HCT116 (cell line): ENCODE measurements at regions not wholly inside any gene's neighbourhood (a gene's known extent, or its start where the extent isn't known, plus 50 kb on each side); places are given as distances from the start of the nearest gene placed in this dataset.
"Not testable (repeated sequence)": the region's sequence is repeated elsewhere in the genome, so short reads cannot be mapped to it uniquely, and the experiment has no call there.

Source experiments
- ATAC-seq: fragments of 200-7000 bp; cut with Tn5 transposase; 2 replicates; pipeline ENCODE4 v1.9.1; 2020; ENCODE audit warnings: mild to moderate bottlenecking, moderate library complexity
- BruUV-seq: library from RNA; stranded (reverse); fragments of 400-500 nt; replicated peaks from 2 replicates; lab custom pipeline; 2021; lab: Mats Ljungman, UMichigan
- CTCF ChIA-PET: fragments of 300-600 bp; sonication (Branson Sonifier 250); formaldehyde crosslinking; loops from one replicate; lab custom pipeline; 2021; ENCODE audit warnings: antibody characterized with exemption; lab: Charles Lee
- POLR2A ChIA-PET: fragments of 300-600, 350-600 bp; sonication (Branson Sonifier 250); formaldehyde crosslinking; loops from one replicate; lab custom pipeline; 2021; ENCODE audit warnings: antibody characterized with exemption; lab: Charles Lee
- RAD21 ChIA-PET, 2 experiments: fragments of 300-600 bp; sonication (Branson Sonifier 250); formaldehyde crosslinking; loops; one replicate each; lab custom pipeline; 2023; ENCODE audit warnings: low total read pairs in 2 of 2; ENCODE audit not compliant: uncharacterized antibody in 2 of 2, unreplicated experiment in 2 of 2, low non-redundant PET in 1 of 2; lab: Charles Lee
- DNase-seq: peaks from one replicate; pipeline ENCODE4 v3.0.0-alpha.2; 2010; ENCODE audit warnings: low read depth, low spot score
- H2AFZ ChIP-seq: fragments of 200-600 bp; shearing (Covaris generic), sonication (generic); 2 replicates; pipeline ENCODE4 v1.6.1; 2017; ENCODE audit warnings: low read depth, mixed run types, mixed read lengths, antibody characterized with exemption, low read length; ENCODE audit not compliant: poor library complexity, severe bottlenecking
- H3K27ac ChIP-seq: 2 replicates; pipeline ENCODE4 v1.5.1; 2012; ENCODE audit warnings: low read depth, low read length
- H3K27me3 ChIP-seq: fragments of 200-600 bp; sonication (generic); 2 replicates; pipeline ENCODE4 v1.6.1; 2016; ENCODE audit warnings: mixed run types, low read length, mixed read lengths; ENCODE audit not compliant: insufficient read depth
- H3K36me3 ChIP-seq, 2 experiments: fragments of 200-500 bp in 1 of 2; fragments of 200-600 bp in 1 of 2; sonication (Bioruptor generic) in 1 of 2; sonication (generic) in 1 of 2; 2 replicates each; pipeline versions ENCODE4 v1.5.1 to v1.6.1; 2014 to 2016; ENCODE audit warnings: low read length in 2 of 2, inconsistent platforms in 1 of 2, mixed read lengths in 1 of 2, mixed run types in 1 of 2; ENCODE audit not compliant: insufficient read depth in 2 of 2, control insufficient read depth in 1 of 2
- H3K4me1 ChIP-seq, 2 experiments: fragments of 200-600 bp in 1 of 2; sonication (generic) in 1 of 2; 2 replicates each; pipeline versions ENCODE4 v1.5.1 to v1.6.1; 2012 to 2017; ENCODE audit warnings: low read length in 2 of 2, inconsistent platforms in 1 of 2, mild to moderate bottlenecking in 1 of 2, mixed read lengths in 1 of 2, mixed run types in 1 of 2, moderate library complexity in 1 of 2; ENCODE audit not compliant: insufficient read depth in 2 of 2, control insufficient read depth in 1 of 2
- H3K4me2 ChIP-seq: fragments of 200-600 bp; sonication (generic); 2 replicates; pipeline ENCODE4 v1.6.1; 2017; ENCODE audit warnings: mixed run types, low read length, mixed read lengths
- H3K4me3 ChIP-seq, 2 experiments: fragments of 200-600 bp in 1 of 2; sonication (generic) in 1 of 2; replicated peaks in 1 of 2; 2 replicates each; pipeline ENCODE4 v1.5.1; 2011 to 2016; ENCODE audit warnings: low read length in 2 of 2, control low read depth in 1 of 2, low read depth in 1 of 2, mild to moderate bottlenecking in 1 of 2, mixed read lengths in 1 of 2, mixed run types in 1 of 2
- H3K79me2 ChIP-seq: fragments of 200-600 bp; sonication (generic); 2 replicates; pipeline ENCODE4 v1.6.1; 2017; ENCODE audit warnings: mild to moderate bottlenecking, mixed run types, low read length, moderate library complexity, mixed read lengths; ENCODE audit not compliant: insufficient read depth
- H3K9ac ChIP-seq: fragments of 200-600 bp; sonication (generic); 2 replicates; pipeline ENCODE4 v1.6.1; 2016; ENCODE audit warnings: low read length, mixed read lengths
- H3K9me2 ChIP-seq: fragments of 200-600 bp; sonication (generic), shearing (Covaris generic); 2 replicates; pipeline ENCODE4 v1.6.1; 2017; ENCODE audit warnings: mixed run types, mild to moderate bottlenecking, moderate library complexity; ENCODE audit not compliant: insufficient read depth
- H3K9me3 ChIP-seq, 2 experiments: fragments of 200-500 bp in 1 of 2; fragments of 200-600 bp in 1 of 2; sonication (Bioruptor generic) in 1 of 2; sonication (generic) in 1 of 2; 2 replicates each; pipeline ENCODE4 v1.6.1; 2014 to 2017; ENCODE audit warnings: low read length in 2 of 2, mixed read lengths in 2 of 2, inconsistent platforms in 1 of 2, low read depth in 1 of 2, mild to moderate bottlenecking in 1 of 2, mixed run types in 1 of 2, moderate library complexity in 1 of 2; ENCODE audit not compliant: control insufficient read depth in 1 of 2, insufficient read depth in 1 of 2
- H4K20me1 ChIP-seq: fragments of 200-600 bp; sonication (generic), shearing (Covaris generic); 2 replicates; pipeline ENCODE4 v1.6.1; 2017; ENCODE audit warnings: mixed run types, mild to moderate bottlenecking, moderate library complexity; ENCODE audit not compliant: insufficient read depth
- CBX3 ChIP-seq: IDR thresholded peaks from 2 replicates; pipeline ENCODE4 v1.6.1; 2012; ENCODE audit warnings: low read depth
- CTCF ChIP-seq, 3 experiments: fragments of 200-600 bp in 1 of 3; sonication (generic) in 1 of 3; IDR thresholded peaks in 2 of 3; conservative IDR thresholded peaks in 1 of 3; 2 replicates each; pipeline ENCODE4 v1.5.1; 2012 to 2017; ENCODE audit warnings: low read depth in 2 of 3, low read length in 2 of 3, antibody characterized with exemption in 1 of 3, borderline replicate concordance in 1 of 3, control low read depth in 1 of 3, mild to moderate bottlenecking in 1 of 3, mixed read lengths in 1 of 3, mixed run types in 1 of 3, moderate library complexity in 1 of 3; ENCODE audit not compliant: insufficient read depth in 1 of 3
- EGR1 ChIP-seq: IDR thresholded peaks from 2 replicates; pipeline ENCODE4 v1.6.1; 2012; ENCODE audit warnings: low read depth
- EZH2 ChIP-seq: fragments of 200-600 bp; sonication (generic); IDR thresholded peaks from 2 replicates; pipeline ENCODE4 v1.6.1; 2017; ENCODE audit warnings: antibody characterized with exemption, mixed run types
- EZH2phosphoT487 ChIP-seq: fragments of 200-600 bp; IDR thresholded peaks from 2 replicates; pipeline ENCODE4 v1.6.1; 2018; ENCODE audit warnings: antibody characterized with exemption, borderline replicate concordance
- FOSL1 ChIP-seq: IDR thresholded peaks from 2 replicates; pipeline ENCODE4 v1.6.1; 2012; ENCODE audit warnings: low read depth
- JUND ChIP-seq: IDR thresholded peaks from 2 replicates; pipeline ENCODE4 v1.6.1; 2012
- REST ChIP-seq: IDR thresholded peaks from 2 replicates; pipeline ENCODE4 v1.6.1; 2012; ENCODE audit warnings: low read depth
- SIN3A ChIP-seq: IDR thresholded peaks from 2 replicates; pipeline ENCODE4 v1.6.1; 2012; ENCODE audit warnings: low read depth
- SRF ChIP-seq: IDR thresholded peaks from 2 replicates; pipeline ENCODE4 v1.6.1; 2012; ENCODE audit warnings: low read depth
- TCF7L2 ChIP-seq: IDR thresholded peaks from 2 replicates; pipeline ENCODE4 v1.7.0; 2011; ENCODE audit warnings: borderline replicate concordance, inconsistent platforms; ENCODE audit not compliant: insufficient read depth, insufficient read length; ENCODE audit errors: extremely low read depth
- ZNF274 ChIP-seq: fragments of 200-500 bp; sonication (Bioruptor generic); IDR thresholded peaks from 2 replicates; pipeline ENCODE4 v1.6.1; 2014; ENCODE audit warnings: mild to moderate bottlenecking, low read depth, low read length, inconsistent platforms
- intact Hi-C: fragments of 100-400 bp; cut with micrococcal nuclease; formaldehyde crosslinking; loops from 2 replicates; pipeline ENCODE4 v1.10.0; 2022

GRCh38 chr7:68712956-68713495 is 885.2 kb upstream of the AUTS2 start:
- Histone ChIP-seq H3K9ac (no peak overlapping the region), H3K27ac (no peak overlapping the region), H3K4me2 (no peak overlapping the region), H3K36me3 (no peaks in the 10 kb centered on the region), H3K27me3 (no peaks in the 10 kb centered on the region), H3K4me3 (no peak overlapping the region), H3K9me2 (no peaks in the 10 kb centered on the region), H3K79me2 (no peaks in the 10 kb centered on the region), H4K20me1 (no peaks in the 10 kb centered on the region), H3K4me1 (no peaks in the 10 kb centered on the region), H2AFZ (no peak overlapping the region), H3K9me3 (peaks cover 0 to 14% of the 10 kb centered on the region in 2 experiments; a peak in 2 of 4 replicates)
- ChIA-PET RAD21 (no interaction called here), CTCF (no interaction called here), POLR2A (no interaction called here)
- no TSS peak for BruUV-seq
- DNase-seq (no peak), ATAC-seq (no peak)
- TF ChIP-seq EZH2phosphoT487 (no peak), CBX3 (no peak), FOSL1 (no peak), JUND (no peak), EZH2 (no peak), SIN3A (no peak), CTCF (IDR thresholded peaks at IDR 0.05 in 2 of 3, conservative IDR thresholded peaks at IDR 0.05 in 1 of 3; ENCODE audit: borderline replicate concordance in 1 of 3, insufficient read depth in 1 of 3, low read depth in 2 of 3, low read length in 2 of 3) (no peak), ZNF274 (no peak), EGR1 (no peak), TCF7L2 (no peak), REST (no peak), SRF (no peak)
- intact Hi-C loops, result no loop called here

- H3K4me2 ChIP-seq, intact Hi-C loops, ATAC-seq, POLR2A ChIA-PET, H3K4me3 ChIP-seq, BruUV-seq, RAD21 ChIA-PET, H4K20me1 ChIP-seq, H3K4me1 ChIP-seq, H3K27ac ChIP-seq, CTCF ChIA-PET, H3K36me3 ChIP-seq, H2AFZ ChIP-seq, H3K27me3 ChIP-seq, H3K9me2 ChIP-seq, H3K79me2 ChIP-seq, DNase-seq, H3K9ac ChIP-seq: not testable (repeated sequence)
- peaks cover 0 to 11% of the 10 kb centered on the region in 2 experiments; a peak in 2 of 4 replicates for H3K9me3 ChIP-seq
Measured at GRCh38 chr7:68714135-68714534, 884.1 kb upstream of the AUTS2 start.
